Keratinocyte (primary cell): ENCODE measurements at regions not wholly inside any gene's neighbourhood (a gene's known extent, or its start where the extent isn't known, plus 50 kb on each side); places are given as distances from the start of the nearest gene placed in this dataset.

Source experiments
- EZH2 ChIP-seq: IDR thresholded peaks from one replicate; pipeline ENCODE4 v1.6.1; 2012; ENCODE audit warnings: inconsistent platforms, mild to moderate bottlenecking, low read length, moderate library complexity
- TF ChIP-seq, protein P1 (sequence below), 3 experiments: IDR thresholded peaks in 1 of 3; conservative IDR thresholded peaks in 1 of 3; optimal IDR thresholded peaks in 1 of 3; 2 replicates in 2 of 3; 3 replicates in 1 of 3; pipeline versions ENCODE3 to v1.5.1; 2011; ENCODE audit warnings: low read length in 3 of 3, mild to moderate bottlenecking in 3 of 3, moderate library complexity in 2 of 3, control low read depth in 1 of 3, inconsistent platforms in 1 of 3; ENCODE audit not compliant: insufficient read depth in 2 of 3; ENCODE audit errors: extremely low read depth in 1 of 3

DNA sequence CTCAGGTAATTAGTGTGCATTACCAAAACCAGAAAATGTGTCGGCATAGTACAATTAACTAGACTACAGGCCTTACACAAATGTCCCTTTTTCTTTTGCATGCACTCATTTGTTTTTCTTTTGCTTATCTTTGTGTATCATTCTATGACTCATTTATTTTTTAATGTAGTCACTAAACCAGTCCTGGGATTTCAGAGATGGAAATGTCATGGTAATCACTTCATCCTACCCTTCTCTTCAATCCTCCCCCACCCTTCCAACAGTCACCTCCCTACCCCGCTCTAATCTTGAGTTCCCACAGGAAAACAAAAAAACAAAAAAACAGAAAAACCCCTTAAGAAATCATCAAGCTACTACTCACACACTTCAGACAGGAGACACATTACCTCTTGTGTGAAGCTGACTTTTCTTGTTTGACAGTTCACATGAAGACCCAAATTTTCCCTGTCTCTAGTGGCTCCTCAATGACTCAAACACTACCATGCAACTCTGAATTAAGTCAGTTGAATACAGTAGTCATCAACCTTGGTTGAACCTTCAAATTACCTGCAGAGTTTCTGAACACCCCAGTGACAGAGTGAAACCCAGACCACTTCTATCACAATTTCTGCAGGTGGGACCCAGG, 242.4 kb upstream of the SALL1 start:
- TF ChIP-seq, protein P1, sequence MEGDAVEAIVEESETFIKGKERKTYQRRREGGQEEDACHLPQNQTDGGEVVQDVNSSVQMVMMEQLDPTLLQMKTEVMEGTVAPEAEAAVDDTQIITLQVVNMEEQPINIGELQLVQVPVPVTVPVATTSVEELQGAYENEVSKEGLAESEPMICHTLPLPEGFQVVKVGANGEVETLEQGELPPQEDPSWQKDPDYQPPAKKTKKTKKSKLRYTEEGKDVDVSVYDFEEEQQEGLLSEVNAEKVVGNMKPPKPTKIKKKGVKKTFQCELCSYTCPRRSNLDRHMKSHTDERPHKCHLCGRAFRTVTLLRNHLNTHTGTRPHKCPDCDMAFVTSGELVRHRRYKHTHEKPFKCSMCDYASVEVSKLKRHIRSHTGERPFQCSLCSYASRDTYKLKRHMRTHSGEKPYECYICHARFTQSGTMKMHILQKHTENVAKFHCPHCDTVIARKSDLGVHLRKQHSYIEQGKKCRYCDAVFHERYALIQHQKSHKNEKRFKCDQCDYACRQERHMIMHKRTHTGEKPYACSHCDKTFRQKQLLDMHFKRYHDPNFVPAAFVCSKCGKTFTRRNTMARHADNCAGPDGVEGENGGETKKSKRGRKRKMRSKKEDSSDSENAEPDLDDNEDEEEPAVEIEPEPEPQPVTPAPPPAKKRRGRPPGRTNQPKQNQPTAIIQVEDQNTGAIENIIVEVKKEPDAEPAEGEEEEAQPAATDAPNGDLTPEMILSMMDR (optimal IDR thresholded peaks at IDR 0.05 in 1 of 3, IDR thresholded peaks at IDR 0.05 in 1 of 3, conservative IDR thresholded peaks at IDR 0.05 in 1 of 3; ENCODE audit: extremely low read depth in 1 of 3, insufficient read depth in 2 of 3, low read length in 3 of 3), result no peak
- no peak for TF ChIP-seq EZH2
